MM.1S (cell line): ENCODE measurements at regions not wholly inside any gene's neighbourhood (a gene's known extent, or its start where the extent isn't known, plus 50 kb on each side); places are given as distances from the start of the nearest gene placed in this dataset.

Source experiments
- CTCF ChIP-seq: fragments of 300-600 bp; sonication (generic); IDR thresholded peaks from 2 replicates; pipeline ENCODE4 v1.5.1; 2016; ENCODE audit warnings: antibody characterized with exemption, low read length, mixed read lengths
- EZH2 ChIP-seq: fragments of 300-600 bp; sonication (generic); optimal IDR thresholded peaks from 2 replicates; pipeline ENCODE3; 2017; ENCODE audit warnings: low read depth, mild to moderate bottlenecking, antibody characterized with exemption, low read length, mixed read lengths
- EZH2phosphoT487 ChIP-seq: fragments of 300-600 bp; sonication (generic); IDR thresholded peaks from 2 replicates; pipeline ENCODE4 v1.6.1; 2018; ENCODE audit warnings: antibody characterized with exemption, low read length

- TF ChIP-seq CTCF (no peak), EZH2phosphoT487 (no peak), EZH2 (no peak)
These were observed 84.8 kb upstream of the PAQR3 start for GRCh38 chr4:79023799-79024770.
